Prostate gland (tissue), 2 donors: ENCODE measurements at regions not wholly inside any gene's neighbourhood (a gene's known extent, or its start where the extent isn't known, plus 50 kb on each side); places are given as distances from the start of the nearest gene placed in this dataset.

Experiments
- DNase-seq: peaks from one replicate; pipeline ENCODE4 v3.0.0-alpha.2; 2019; ENCODE audit warnings: low spot score
- H3K27ac ChIP-seq, 2 donors: fragments of 200-600 bp; sonication (generic); 2 replicates each; pipeline ENCODE4 v1.5.1; 2017 to 2019
- H3K27me3 ChIP-seq: fragments of 200-600 bp; sonication (generic); replicated peaks from 2 replicates; pipeline ENCODE4 v1.5.1; 2019; ENCODE audit not compliant: insufficient read depth
- H3K36me3 ChIP-seq, 2 donors: fragments of 200-600 bp; sonication (generic); 1 replicate in 1 of 2; 2 replicates in 1 of 2; pipeline versions ENCODE4 v1.5.1 to v1.8.1; 2017 to 2019
- H3K4me1 ChIP-seq: fragments of 200-600 bp; sonication (generic); replicated peaks from 2 replicates; pipeline ENCODE4 v1.5.1; 2019
- H3K4me3 ChIP-seq, 2 donors: fragments of 200-600 bp; sonication (generic); 2 replicates each; pipeline ENCODE4 v1.5.1; 2017 to 2019
- H3K9me3 ChIP-seq: fragments of 200-600 bp; sonication (generic); 2 replicates; pipeline ENCODE4 v1.5.1; 2017
- CTCF ChIP-seq, 4 experiments: fragments of 200-600 bp in 2 of 4; fragments of 450-650 bp in 2 of 4; sonication (generic) in 2 of 4; IDR thresholded peaks; 1 replicate in 3 of 4; 2 replicates in 1 of 4; pipeline ENCODE4 v1.5.1; 2016 to 2019; ENCODE audit warnings: antibody characterized with exemption in 4 of 4, mild to moderate bottlenecking in 2 of 4, moderate library complexity in 2 of 4
- POLR2A ChIP-seq: fragments of 450-650 bp; IDR thresholded peaks from one replicate; pipeline ENCODE4 v1.6.1; 2016; ENCODE audit warnings: antibody characterized with exemption, mild to moderate bottlenecking
- POLR2AphosphoS5 ChIP-seq: sonication (generic); formaldehyde crosslinking; IDR thresholded peaks from one replicate; pipeline ENCODE4 v1.6.1; 2017; ENCODE audit warnings: antibody characterized with exemption
- WGBS: methylation state at CpG from one replicate; pipeline ENCODE4 v1.1.5; 2018; 5-methylcytosine and 5-hydroxymethylcytosine counted together
- intact Hi-C: fragments of 100-400 bp; cut with DNase I; formaldehyde crosslinking; loops from one replicate; pipeline ENCODE4 v1.14.2; 2022

GRCh38 chr1:191977874-191978506 is 180.3 kb upstream of the RGS18 start:
- H3K27me3 ChIP-seq, result no peaks in the 10 kb centered on the region
- DNase-seq, result no peak
- H3K27ac ChIP-seq, result no peak overlapping the region
- TF ChIP-seq CTCF (IDR thresholded peaks at IDR 0.05) (no peak), POLR2A (no peak), POLR2AphosphoS5 (no peak)
- no peak overlapping the region for H3K4me3 ChIP-seq
- intact Hi-C loops, result no loop called here
- no peaks in the 10 kb centered on the region for H3K36me3 ChIP-seq
- WGBS, result 82% methylated on average over 1 of the region's 1 CpG
- no peaks in the 10 kb centered on the region for H3K9me3 ChIP-seq
- no peaks in the 10 kb centered on the region for H3K4me1 ChIP-seq

- no peak for TF ChIP-seq POLR2A
- TF ChIP-seq CTCF (IDR thresholded peaks at IDR 0.05), result no peak
- no peak for TF ChIP-seq POLR2AphosphoS5
- H3K27ac ChIP-seq, result no peak overlapping the region
- H3K36me3 ChIP-seq, result no peaks in the 10 kb centered on the region
- intact Hi-C loops, result no loop called here
- H3K27me3 ChIP-seq, result no peaks in the 10 kb centered on the region
- H3K4me3 ChIP-seq, result no peak overlapping the region
- no peak for DNase-seq
- no peaks in the 10 kb centered on the region for H3K4me1 ChIP-seq
- H3K9me3 ChIP-seq, result no peaks in the 10 kb centered on the region
- 57% methylated on average over 6 of the region's 6 CpGs for whole genome bisulfite sequencing
Observed at GRCh38 chr1:191984856-191985255, 173.4 kb upstream of the RGS18 start.

- H3K4me3 ChIP-seq, result no peak overlapping the region
- no peaks in the 10 kb centered on the region for H3K4me1 ChIP-seq
- TF ChIP-seq POLR2A (no peak), CTCF (IDR thresholded peaks at IDR 0.05) (no peak), POLR2AphosphoS5 (no peak)
- no peak overlapping the region for H3K27ac ChIP-seq
- no peak for DNase-seq
- H3K36me3 ChIP-seq, result no peaks in the 10 kb centered on the region
- intact Hi-C loops, result no loop called here
- no peaks in the 10 kb centered on the region for H3K9me3 ChIP-seq
- no peaks in the 10 kb centered on the region for H3K27me3 ChIP-seq
Observed at GRCh38 chr1:191992118-191992517, 166.1 kb upstream of the RGS18 start.

- H3K27ac ChIP-seq, result no peak overlapping the region
- DNase-seq, result no peak
- H3K4me3 ChIP-seq, result no peak overlapping the region
- no peak for TF ChIP-seq POLR2A
- TF ChIP-seq CTCF (IDR thresholded peaks at IDR 0.05), result no peak
- TF ChIP-seq POLR2AphosphoS5, result no peak
- H3K4me1 ChIP-seq, result no peaks in the 10 kb centered on the region
- no peaks in the 10 kb centered on the region for H3K9me3 ChIP-seq
- no peaks in the 10 kb centered on the region for H3K27me3 ChIP-seq
- no peaks in the 10 kb centered on the region for H3K36me3 ChIP-seq
- WGBS, result 38% methylated on average over 2 of the region's 2 CpGs
- intact Hi-C loops, result no loop called here
Observed at GRCh38 chr1:191993549-191993948, 164.7 kb upstream of the RGS18 start.

GRCh38 chr1:192002063-192002462 is 156.2 kb upstream of the RGS18 start:
- WGBS, result 92% methylated on average over 3 of the region's 3 CpGs
- no peaks in the 10 kb centered on the region for H3K36me3 ChIP-seq
- H3K4me1 ChIP-seq, result no peaks in the 10 kb centered on the region
- no peak overlapping the region for H3K4me3 ChIP-seq
- intact Hi-C loops, result no loop called here
- no peaks in the 10 kb centered on the region for H3K9me3 ChIP-seq
- TF ChIP-seq POLR2A (no peak), CTCF (IDR thresholded peaks at IDR 0.05) (no peak), POLR2AphosphoS5 (no peak)
- H3K27ac ChIP-seq, result no peak overlapping the region
- no peaks in the 10 kb centered on the region for H3K27me3 ChIP-seq
- no peak for DNase-seq
